K562 (cell line): ENCODE measurements at regions not wholly inside any gene's neighbourhood (a gene's known extent, or its start where the extent isn't known, plus 50 kb on each side); places are given as distances from the start of the nearest gene placed in this dataset.

Source experiments
- ATAC-seq: fragments of 200-7000 bp; cut with Tn5 transposase; 3 replicates; pipeline ENCODE4 v1.9.1; 2020; ENCODE audit warnings: moderate library complexity
- BruUV-seq: library from RNA; stranded (reverse); fragments of 400-500 nt; replicated peaks from 2 replicates; lab custom pipeline; 2021; lab: Mats Ljungman, UMichigan
- CTCF ChIA-PET: fragments of 300-600 bp; formaldehyde crosslinking; extraction: SDS; loops from one replicate; lab custom pipeline; 2021; ENCODE audit warnings: low intra/inter-chr PET ratio; lab: Yijun Ruan, JAX
- POLR2A ChIA-PET: fragments of 300-600, 350-650 bp; sonication (Branson Sonifier 250); formaldehyde crosslinking; extraction: SDS; loops from one replicate; lab custom pipeline; 2021; ENCODE audit warnings: antibody characterized with exemption, inconsistent platforms; lab: Yijun Ruan, JAX
- DNase-seq, 4 experiments: peaks; one replicate each; pipeline versions ENCODE4 v3.0.0 to v3.0.0-alpha.2; 2011 to 2018; ENCODE audit warnings: low spot score in 3 of 4, mixed read lengths in 3 of 4; ENCODE audit errors: extremely low read depth in 1 of 4
- FAIRE-seq: peaks from 2 replicates; lab custom pipeline; 2011; peaks lifted over from hg19 to GRCh38; lab: Jason Lieb, UNC
- H2AFZ ChIP-seq: 2 replicates; pipeline ENCODE4 v1.6.0; 2011; ENCODE audit warnings: low read depth, low read length, control low read depth, inconsistent platforms
- H3K27ac ChIP-seq: fragments of 200-600 bp; 3 replicates; pipeline ENCODE4 v1.8.0; 2011; ENCODE audit warnings: low read depth, mild to moderate bottlenecking, control low read depth, inconsistent platforms, low read length, moderate library complexity, mixed read lengths; ENCODE audit errors: extremely low read depth
- H3K27me3 ChIP-seq, 2 experiments: fragments of 300-600 bp in 1 of 2; 2 replicates in 1 of 2; 3 replicates in 1 of 2; pipeline versions ENCODE4 v1.6.0 to v1.8.0; 2011; ENCODE audit warnings: inconsistent platforms in 2 of 2, low read length in 2 of 2, mild to moderate bottlenecking in 1 of 2, mixed read lengths in 1 of 2, moderate library complexity in 1 of 2; ENCODE audit not compliant: control insufficient read depth in 2 of 2, insufficient read depth in 2 of 2
- H3K36me3 ChIP-seq: fragments of 300-600 bp; 3 replicates; pipeline ENCODE4 v1.8.0; 2011; ENCODE audit warnings: mild to moderate bottlenecking, low read length, inconsistent platforms; ENCODE audit not compliant: control insufficient read depth, insufficient read depth
- H3K4me1 ChIP-seq, 2 experiments: fragments of 200-600 bp in 1 of 2; replicated peaks in 1 of 2; 2 replicates in 1 of 2; 3 replicates in 1 of 2; pipeline versions ENCODE4 v1.5.1 to v1.8.0; 2011; ENCODE audit warnings: inconsistent platforms in 2 of 2, low read length in 2 of 2, mild to moderate bottlenecking in 1 of 2, mixed read lengths in 1 of 2, moderate library complexity in 1 of 2; ENCODE audit not compliant: control insufficient read depth in 2 of 2, insufficient read depth in 2 of 2
- H3K4me2 ChIP-seq: 2 replicates; pipeline ENCODE4 v1.6.1; 2011; ENCODE audit warnings: low read length, control low read depth, inconsistent platforms, mixed read lengths; ENCODE audit not compliant: insufficient read depth
- H3K4me3 ChIP-seq: fragments of 200-600 bp; sonication (generic), shearing (Covaris generic); 2 replicates; pipeline ENCODE4 v1.5.1; 2016; ENCODE audit warnings: control low read depth, inconsistent platforms
- H3K79me2 ChIP-seq: fragments of 200-600 bp; 3 replicates; pipeline ENCODE4 v1.8.0; 2011; ENCODE audit warnings: low read length, inconsistent platforms; ENCODE audit not compliant: control insufficient read depth, insufficient read depth
- H3K9ac ChIP-seq, 2 experiments: 2 replicates each; pipeline versions ENCODE4 v1.6.0 to v1.6.1; 2011; ENCODE audit warnings: low read depth in 2 of 2, low read length in 2 of 2, control low read depth in 1 of 2, inconsistent platforms in 1 of 2, mild to moderate bottlenecking in 1 of 2, mixed read lengths in 1 of 2; ENCODE audit not compliant: insufficient read depth in 1 of 2
- H3K9me1 ChIP-seq: one replicate; pipeline ENCODE4 v1.6.0; 2011; ENCODE audit warnings: inconsistent platforms, mild to moderate bottlenecking, low read length, moderate library complexity; ENCODE audit not compliant: control insufficient read depth, insufficient read depth
- H3K9me3 ChIP-seq: replicated peaks from 2 replicates; pipeline ENCODE4 v1.5.1; 2011; ENCODE audit warnings: low read depth, low read length, inconsistent platforms; ENCODE audit not compliant: control insufficient read depth, insufficient read depth
- H4K20me1 ChIP-seq: replicated peaks from 2 replicates; pipeline ENCODE4 v1.6.1; 2011; ENCODE audit warnings: low read length, inconsistent platforms, mixed read lengths; ENCODE audit not compliant: control insufficient read depth, insufficient read depth
- BACH1 ChIP-seq: fragments of 200-800 bp; sonication (Bioruptor generic); IDR thresholded peaks from 2 replicates; pipeline ENCODE4 v1.6.1; 2016; ENCODE audit warnings: missing genetic modification characterization, missing compliant biosample characterization
- CBX1 ChIP-seq: sonication (generic); IDR thresholded peaks from 2 replicates; pipeline ENCODE4 v1.6.1; 2016; ENCODE audit warnings: antibody characterized with exemption, low read depth, mild to moderate bottlenecking
- DPF2 ChIP-seq: fragments of 450-650 bp; IDR thresholded peaks from 2 replicates; pipeline ENCODE4 v1.6.1; 2016
- ELK3 ChIP-seq: fragments of 450-650 bp; formaldehyde crosslinking; IDR thresholded peaks from 2 replicates; pipeline ENCODE4 v1.4.0; 2020; ENCODE audit warnings: mild to moderate bottlenecking
- FOXJ2 ChIP-seq: fragments of 200-800 bp; sonication (Bioruptor generic); IDR thresholded peaks from 2 replicates; pipeline ENCODE4 v1.6.1; 2016; ENCODE audit warnings: missing genetic modification characterization, missing compliant biosample characterization
- HDAC3 ChIP-seq: fragments of 450-650 bp; IDR thresholded peaks from 2 replicates; pipeline ENCODE4 v1.6.1; 2018; ENCODE audit warnings: borderline replicate concordance, mild to moderate bottlenecking, moderate library complexity; ENCODE audit not compliant: partially characterized antibody
- HIVEP1 ChIP-seq: fragments of 250-450 bp; sonication (Bioruptor Pico); IDR thresholded peaks from 2 replicates; pipeline ENCODE4 v1.4.0; 2020; ENCODE audit warnings: mild to moderate bottlenecking
- MNT ChIP-seq, 2 experiments: fragments of 450-650 bp; conservative IDR thresholded peaks; 2 replicates each; pipeline ENCODE4 v1.6.1; 2017; ENCODE audit warnings: mild to moderate bottlenecking in 2 of 2, moderate library complexity in 2 of 2
- SMAD1 ChIP-seq: fragments of 150-350 bp; IDR thresholded peaks from 2 replicates; pipeline ENCODE4 v1.6.1; 2014; ENCODE audit warnings: low read length, low read depth; ENCODE audit not compliant: partially characterized antibody
- SMARCB1 ChIP-seq: IDR thresholded peaks from 2 replicates; pipeline ENCODE4 v1.6.1; 2011; ENCODE audit warnings: improper control_type of control experiment, low read depth; ENCODE audit not compliant: insufficient read length
- STAT5A ChIP-seq: IDR thresholded peaks from 2 replicates; pipeline ENCODE4 v1.6.1; 2012; ENCODE audit warnings: low read length, inconsistent platforms, borderline replicate concordance
- TCF3 ChIP-seq: sonication (generic); formaldehyde crosslinking; IDR thresholded peaks from 2 replicates; pipeline ENCODE4 v1.4.0; 2020; ENCODE audit warnings: mild to moderate bottlenecking, missing genetic modification reagents
- XRCC3 ChIP-seq: fragments of 450-650 bp; IDR thresholded peaks from 2 replicates; pipeline ENCODE4 v1.6.1; 2017; ENCODE audit warnings: mild to moderate bottlenecking, moderate library complexity
- ZC3H4 ChIP-seq: sonication (generic); formaldehyde crosslinking; IDR thresholded peaks from 2 replicates; pipeline ENCODE4 v1.9.0; 2021; ENCODE audit warnings: missing genetic modification reagents, borderline replicate concordance
- ZNF239 ChIP-seq: fragments of 250-450 bp; sonication (Bioruptor Pico); IDR thresholded peaks from 2 replicates; pipeline ENCODE4 v1.4.0; 2020; ENCODE audit warnings: mild to moderate bottlenecking
- ZNF263 ChIP-seq: sonication (generic); formaldehyde crosslinking; IDR thresholded peaks from 2 replicates; pipeline ENCODE4 v1.8.0; 2022; ENCODE audit warnings: mild to moderate bottlenecking, missing genetic modification reagents, borderline replicate concordance
- ZNF316 ChIP-seq: fragments of 450-650 bp; IDR thresholded peaks from 2 replicates; pipeline ENCODE4 v1.6.1; 2016
- WGBS: fragments of 100-300 bp; shearing (Covaris generic); methylation state at CpG from one replicate; pipeline ENCODE4 v1.1.6; 2016; ENCODE audit warnings: low coverage, mixed read lengths; ENCODE audit not compliant: insufficient coverage; ENCODE audit errors: missing lambda C conversion rate; 5-methylcytosine and 5-hydroxymethylcytosine counted together
- in situ Hi-C: fragments of 300-500 bp; cut with MboI; formaldehyde crosslinking; loops from 4 replicates; pipeline ENCODE4 v1.15.0; 2018; ENCODE audit warnings: inconsistent platforms, mixed read lengths
- intact Hi-C: fragments of 100-400 bp; cut with micrococcal nuclease; formaldehyde crosslinking; loops from 2 replicates; pipeline ENCODE4 v1.14.2; 2022
- TF ChIP-seq, protein P1 (sequence below): sonication (generic); formaldehyde crosslinking; IDR thresholded peaks from 2 replicates; pipeline ENCODE4 v1.4.0; 2020; ENCODE audit warnings: mild to moderate bottlenecking, missing genetic modification reagents
- TF ChIP-seq, protein P2 (sequence below): fragments of 150-350 bp; conservative IDR thresholded peaks from 2 replicates; pipeline ENCODE4 v1.6.1; 2014; ENCODE audit warnings: low read length

DNA sequence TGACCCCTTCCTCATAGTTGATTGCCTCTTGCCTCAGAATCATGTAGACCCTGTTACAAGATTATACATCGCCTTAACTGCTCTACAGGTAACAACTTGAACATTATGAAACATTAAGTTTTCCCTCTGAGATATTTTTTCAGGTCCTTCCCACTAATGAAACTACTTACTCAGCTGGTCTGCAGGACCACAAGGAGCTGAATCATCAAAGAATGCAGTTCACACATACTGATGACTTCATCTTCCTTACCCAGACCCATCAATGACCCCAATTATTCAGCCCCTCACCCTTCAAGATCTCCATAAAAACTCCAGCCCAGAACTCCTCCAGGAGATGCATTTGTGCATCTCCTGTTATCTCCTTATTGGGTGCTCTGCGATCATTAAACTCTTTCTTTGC lies 720.9 kb downstream of the RAPGEF2 start:
- Histone ChIP-seq H3K4me2 (no peak overlapping the region), H3K9ac (no peak overlapping the region)
- in situ Hi-C loops: no loop called here
- no peak for TF ChIP-seq XRCC3
- TF ChIP-seq ZNF316: no peak
- TF ChIP-seq, protein P1, sequence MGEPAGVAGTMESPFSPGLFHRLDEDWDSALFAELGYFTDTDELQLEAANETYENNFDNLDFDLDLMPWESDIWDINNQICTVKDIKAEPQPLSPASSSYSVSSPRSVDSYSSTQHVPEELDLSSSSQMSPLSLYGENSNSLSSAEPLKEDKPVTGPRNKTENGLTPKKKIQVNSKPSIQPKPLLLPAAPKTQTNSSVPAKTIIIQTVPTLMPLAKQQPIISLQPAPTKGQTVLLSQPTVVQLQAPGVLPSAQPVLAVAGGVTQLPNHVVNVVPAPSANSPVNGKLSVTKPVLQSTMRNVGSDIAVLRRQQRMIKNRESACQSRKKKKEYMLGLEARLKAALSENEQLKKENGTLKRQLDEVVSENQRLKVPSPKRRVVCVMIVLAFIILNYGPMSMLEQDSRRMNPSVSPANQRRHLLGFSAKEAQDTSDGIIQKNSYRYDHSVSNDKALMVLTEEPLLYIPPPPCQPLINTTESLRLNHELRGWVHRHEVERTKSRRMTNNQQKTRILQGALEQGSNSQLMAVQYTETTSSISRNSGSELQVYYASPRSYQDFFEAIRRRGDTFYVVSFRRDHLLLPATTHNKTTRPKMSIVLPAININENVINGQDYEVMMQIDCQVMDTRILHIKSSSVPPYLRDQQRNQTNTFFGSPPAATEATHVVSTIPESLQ: no peak
- no peak for TF ChIP-seq SMARCB1
- no peak for TF ChIP-seq ZNF239 (CRISPR knock-in tag)
- no peak for TF ChIP-seq HIVEP1 (CRISPR knock-in tag)
- TF ChIP-seq DPF2: no peak
- no peak for TF ChIP-seq CBX1
- no peak for TF ChIP-seq TCF3 (CRISPR knock-in tag)
- no peak for TF ChIP-seq HDAC3
- TF ChIP-seq MNT (conservative IDR thresholded peaks at IDR 0.05): no peak
- TF ChIP-seq FOXJ2 (tag): no peak
- no peak for TF ChIP-seq ZNF263 (CRISPR knock-in tag)
- no peak for TF ChIP-seq STAT5A
- no peak for TF ChIP-seq BACH1 (tag)
- no peak for TF ChIP-seq SMAD1
- no peak for TF ChIP-seq ELK3 (CRISPR knock-in tag)
- TF ChIP-seq ZC3H4: no peak
- TF ChIP-seq, protein P2, sequence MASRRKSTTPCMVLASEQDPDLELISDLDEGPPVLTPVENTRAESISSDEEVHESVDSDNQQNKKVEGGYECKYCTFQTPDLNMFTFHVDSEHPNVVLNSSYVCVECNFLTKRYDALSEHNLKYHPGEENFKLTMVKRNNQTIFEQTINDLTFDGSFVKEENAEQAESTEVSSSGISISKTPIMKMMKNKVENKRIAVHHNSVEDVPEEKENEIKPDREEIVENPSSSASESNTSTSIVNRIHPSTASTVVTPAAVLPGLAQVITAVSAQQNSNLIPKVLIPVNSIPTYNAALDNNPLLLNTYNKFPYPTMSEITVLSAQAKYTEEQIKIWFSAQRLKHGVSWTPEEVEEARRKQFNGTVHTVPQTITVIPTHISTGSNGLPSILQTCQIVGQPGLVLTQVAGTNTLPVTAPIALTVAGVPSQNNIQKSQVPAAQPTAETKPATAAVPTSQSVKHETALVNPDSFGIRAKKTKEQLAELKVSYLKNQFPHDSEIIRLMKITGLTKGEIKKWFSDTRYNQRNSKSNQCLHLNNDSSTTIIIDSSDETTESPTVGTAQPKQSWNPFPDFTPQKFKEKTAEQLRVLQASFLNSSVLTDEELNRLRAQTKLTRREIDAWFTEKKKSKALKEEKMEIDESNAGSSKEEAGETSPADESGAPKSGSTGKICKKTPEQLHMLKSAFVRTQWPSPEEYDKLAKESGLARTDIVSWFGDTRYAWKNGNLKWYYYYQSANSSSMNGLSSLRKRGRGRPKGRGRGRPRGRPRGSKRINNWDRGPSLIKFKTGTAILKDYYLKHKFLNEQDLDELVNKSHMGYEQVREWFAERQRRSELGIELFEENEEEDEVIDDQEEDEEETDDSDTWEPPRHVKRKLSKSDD: no peak
- TF ChIP-seq, all 486 proteins: peak for 0
- ATAC-seq (no peak), DNase-seq (no peak), FAIRE-seq (no peak)
- Histone ChIP-seq H3K36me3 (no peaks in the 10 kb centered on the region), H3K79me2 (no peaks in the 10 kb centered on the region), H3K27me3 (no peaks in the 10 kb centered on the region), H3K4me1 (no peaks in the 10 kb centered on the region), H3K4me3 (no peak overlapping the region), H2AFZ (no peak overlapping the region), H3K27ac (no peak overlapping the region), H3K9me3 (no peaks in the 10 kb centered on the region), H3K9me1 (no peaks in the 10 kb centered on the region), H4K20me1 (no peaks in the 10 kb centered on the region)
- ChIA-PET POLR2A (interaction anchor here (0.6 kb wide), 1 partner anchor 59 kb away, joined by 3 read pairs; no protein-coding TSS in a partner anchor), CTCF (no interaction called here)
- 0% methylated on average over 1 of the region's 2 CpGs for WGBS
- no TSS peak for BruUV-seq
- intact Hi-C loops: no loop called here
